HepG2 (cell line): ENCODE measurements at regions not wholly inside any gene's neighbourhood (a gene's known extent, or its start where the extent isn't known, plus 50 kb on each side); places are given as distances from the start of the nearest gene placed in this dataset.

Experiments used
- EP300 ChIP-seq, 3 experiments: sonication (generic) in 1 of 3; formaldehyde crosslinking in 1 of 3; IDR thresholded peaks; 2 replicates each; pipeline versions ENCODE4 v1.5.1 to v1.6.1; 2011 to 2020; ENCODE audit warnings: low read depth in 2 of 3, low read length in 2 of 3, borderline replicate concordance in 1 of 3, improper control_type of control experiment in 1 of 3, mild to moderate bottlenecking in 1 of 3, missing genetic modification reagents in 1 of 3, moderate library complexity in 1 of 3
- YY1 ChIP-seq: IDR thresholded peaks from 2 replicates; pipeline ENCODE4 v1.6.1; 2011; ENCODE audit warnings: low read length, low read depth, moderate library complexity, mild to moderate bottlenecking; ENCODE audit not compliant: insufficient read depth, insufficient replicate concordance

DNA sequence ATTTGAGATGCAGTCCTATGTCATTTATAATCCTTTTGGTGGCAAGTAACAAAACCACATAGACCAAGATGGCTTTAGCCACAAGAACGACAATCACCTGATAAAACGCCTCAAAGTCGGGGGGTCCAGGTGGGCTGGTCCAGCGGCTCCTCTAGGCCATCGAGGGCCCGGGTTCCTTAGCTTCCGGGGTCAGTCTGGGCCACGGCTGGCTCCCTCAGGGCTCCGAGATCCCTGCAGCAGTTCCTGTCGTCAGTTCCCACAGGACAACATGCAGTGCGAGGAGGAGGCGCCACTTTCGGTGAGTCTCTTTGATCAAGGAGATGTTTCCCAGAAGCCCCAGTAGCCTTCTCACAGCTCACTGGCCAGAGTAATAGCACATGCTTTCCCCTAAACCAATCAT lies 574.6 kb downstream of the AACS start:
- TF ChIP-seq YY1 (no peak), EP300 (IDR thresholded peaks at IDR 0.05; ENCODE audit: low read depth in 2 of 2, low read length in 2 of 2) (no peak), EP300 (CRISPR knock-in tag; IDR thresholded peaks at IDR 0.05; ENCODE audit: borderline replicate concordance) (no peak)
